ENCODE measurements at regions not wholly inside any gene's neighbourhood (a gene's known extent, or its start where the extent isn't known, plus 50 kb on each side); places are given as distances from the start of the nearest gene placed in this dataset.

GRCh38 chr11:80559942-80560341 lies 1119.1 kb upstream of the TENM4 start:
- H3K27me3 ChIP-seq (ENCODE audit: control insufficient read depth, insufficient read depth, low read length): no peaks in the 10 kb centered on the region
- H2BK20ac ChIP-seq (ENCODE audit: low read depth, low read length): no peak overlapping the region
- CTCF ChIA-PET: no interaction called here
- H3K9me3 ChIP-seq (ENCODE audit: control insufficient read depth, insufficient read depth, low read length): no peaks in the 10 kb centered on the region
- no peaks in the 10 kb centered on the region for H3K9me1 ChIP-seq (ENCODE audit: insufficient read depth, low read length)
- no peak overlapping the region for H3K56ac ChIP-seq (ENCODE audit: extremely low read depth, insufficient read depth, low read length)
- no peak overlapping the region for H2BK5ac ChIP-seq (ENCODE audit: low read depth, low read length, poor library complexity, severe bottlenecking)
- in situ Hi-C loops (cut with MboI; ENCODE audit: low sequenced_read_pairs): no loop called here
- TF ChIP-seq CTCF (conservative IDR thresholded peaks at IDR 0.05; ENCODE audit: low read depth, low read length) (no peak), FOS (IDR thresholded peaks at IDR 0.05; ENCODE audit: low read depth, low read length) (no peak), RAD21 (IDR thresholded peaks at IDR 0.05; ENCODE audit: low read length) (no peak), CHD1 (IDR thresholded peaks at IDR 0.05; ENCODE audit: low read depth, low read length) (no peak), MXI1 (IDR thresholded peaks at IDR 0.05; ENCODE audit: borderline replicate concordance, low read depth, low read length) (no peak), MAZ (IDR thresholded peaks at IDR 0.05; ENCODE audit: borderline replicate concordance, low read depth, low read length) (no peak), RFX5 (IDR thresholded peaks at IDR 0.05; ENCODE audit: low read depth, low read length) (no peak), NFE2L2 (IDR thresholded peaks at IDR 0.05; ENCODE audit: low read depth, low read length) (no peak), CEBPB (IDR thresholded peaks at IDR 0.05; ENCODE audit: low read depth, low read length) (no peak), USF2 (IDR thresholded peaks at IDR 0.05; ENCODE audit: low read depth, low read length) (no peak), BHLHE40 (IDR thresholded peaks at IDR 0.05; ENCODE audit: low read depth, low read length) (no peak), POLR2A (IDR thresholded peaks at IDR 0.05; ENCODE audit: low read depth, low read length) (no peak), ELK1 (IDR thresholded peaks at IDR 0.05; ENCODE audit: borderline replicate concordance, low read depth, low read length) (no peak)
- no peaks in the 10 kb centered on the region for H4K20me1 ChIP-seq (ENCODE audit: insufficient read depth, low read length)
- no peak overlapping the region for H2BK120ac ChIP-seq (ENCODE audit: low read depth, low read length)
- no peak overlapping the region for H3K4ac ChIP-seq (ENCODE audit: low read depth, low read length)
- no peak overlapping the region for H3K18ac ChIP-seq (ENCODE audit: low read depth, low read length)
- H2BK15ac ChIP-seq (ENCODE audit: low read depth, low read length): no peak overlapping the region
- POLR2A ChIA-PET (ENCODE audit: unreplicated experiment): no interaction called here
- no peak overlapping the region for H2AK9ac ChIP-seq (replicated peaks; ENCODE audit: low read depth, low read length, poor library complexity)
- no peak overlapping the region for H4K91ac ChIP-seq (ENCODE audit: insufficient read depth, low read depth, low read length)
- intact Hi-C loops (cut with micrococcal nuclease): no loop called here
- no TSS peak for BruUV-seq (replicated peaks)
- dilution Hi-C loops (cut with HindIII; ENCODE audit: low sequenced_read_pairs, unreplicated experiment): no loop called here
- H2AFZ ChIP-seq (replicated peaks; ENCODE audit: low read length, poor library complexity): no peak overlapping the region
- H3K36me3 ChIP-seq (ENCODE audit: control insufficient read depth, insufficient read depth, low read length): no peaks in the 10 kb centered on the region
- no peak overlapping the region for H2AK5ac ChIP-seq (ENCODE audit: low read depth, low read length)
- no peak overlapping the region for H3K23ac ChIP-seq (ENCODE audit: low read depth, low read length)
- no peaks in the 10 kb centered on the region for H3K79me1 ChIP-seq (ENCODE audit: low read depth in 1 of 2, low read length in 2 of 2)
- no CpG with 5 or more reads among the region's 2 CpGs for WGBS, 2 experiments (ENCODE audit: extremely low coverage in 2 of 2, insufficient read length in 1 of 2)
- ATAC-seq (ENCODE audit: low read depth) (no peak), DNase-seq (no peak)
- H3K4me1 ChIP-seq (ENCODE audit: control insufficient read depth, insufficient read depth, low read length): no peaks in the 10 kb centered on the region
- H3K4me3 ChIP-seq (ENCODE audit: insufficient read depth, low read depth, low read length): no peak overlapping the region
- H3K4me2 ChIP-seq (ENCODE audit: low read depth, low read length): no peak overlapping the region
- no peak overlapping the region for H4K8ac ChIP-seq (ENCODE audit: low read depth in 2 of 2, low read length in 2 of 2)
- H3K14ac ChIP-seq (replicated peaks; ENCODE audit: low read depth, low read length): no peak overlapping the region
- H3K9ac ChIP-seq (ENCODE audit: low read depth, low read length): no peak overlapping the region
- no peak overlapping the region for H4K5ac ChIP-seq (ENCODE audit: low read depth, low read length)
- H3K27ac ChIP-seq (ENCODE audit: insufficient read depth, low read length): no peak overlapping the region
